GM21360 (cell line): ENCODE measurements at regions not wholly inside any gene's neighbourhood (a gene's known extent, or its start where the extent isn't known, plus 50 kb on each side); places are given as distances from the start of the nearest gene placed in this dataset.
"Not testable (repeated sequence)": the region's sequence is repeated elsewhere in the genome, so short reads cannot be mapped to it uniquely, and the experiment has no call there.

Experiments
- ATAC-seq: cut with Tn5 transposase; IDR thresholded peaks from one replicate; pipeline ENCODE4 v1.9.1; 2021; ENCODE audit warnings: mild to moderate bottlenecking, moderate library complexity; ENCODE audit not compliant: unreplicated experiment

GRCh38 chr12:83779526-83779925 is 1092.8 kb downstream of the TMTC2 start:
- ATAC-seq: no peak

- ATAC-seq: no peak
These were observed 1082.4 kb downstream of the TMTC2 start for GRCh38 chr12:83769151-83769550.

DNA sequence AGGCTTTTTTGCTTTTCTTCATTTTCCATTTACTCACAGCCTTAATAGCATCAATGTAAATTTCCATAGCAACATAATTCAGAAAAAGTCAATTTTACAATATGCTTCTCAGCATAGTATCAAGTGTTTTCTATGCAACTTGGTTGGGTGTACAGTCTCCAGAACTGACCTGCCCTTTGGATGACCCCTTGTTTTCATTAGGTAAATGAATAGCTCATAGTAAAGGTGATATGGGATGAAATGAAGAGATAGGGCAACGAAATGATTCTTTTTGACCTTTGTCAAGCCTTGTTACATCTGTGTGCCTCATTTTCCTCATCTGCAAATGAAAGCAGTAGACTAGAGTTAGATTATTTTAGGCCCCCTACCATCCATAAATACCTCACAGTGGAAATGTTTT is 1081.0 kb downstream of the TMTC2 start:
- ATAC-seq: no peak

DNA sequence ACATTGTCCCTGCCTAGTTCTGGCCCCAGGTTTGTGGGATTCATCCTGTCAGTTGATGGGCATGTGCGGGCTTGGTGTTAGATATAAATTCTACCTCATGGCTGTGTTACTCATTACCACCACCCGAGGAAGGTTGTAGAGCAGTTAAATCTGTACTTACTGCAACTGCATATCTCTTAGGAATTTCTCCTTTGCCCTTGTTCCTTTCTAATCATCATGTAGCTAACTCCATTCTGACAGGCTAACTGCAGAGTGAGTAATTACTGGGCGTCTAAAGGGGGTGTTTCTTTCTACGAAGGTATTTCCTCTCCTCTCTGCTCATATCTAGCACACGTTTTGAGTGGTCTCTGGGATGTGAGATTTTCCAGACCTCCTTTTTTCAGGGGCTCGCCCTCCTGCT is 1076.7 kb downstream of the TMTC2 start:
- no peak for ATAC-seq

- ATAC-seq: no peak
These were observed 1073.2 kb downstream of the TMTC2 start for GRCh38 chr12:83759906-83760305.

GRCh38 chr12:83758888-83759631 is 1072.4 kb downstream of the TMTC2 start:
- ATAC-seq: no peak

DNA sequence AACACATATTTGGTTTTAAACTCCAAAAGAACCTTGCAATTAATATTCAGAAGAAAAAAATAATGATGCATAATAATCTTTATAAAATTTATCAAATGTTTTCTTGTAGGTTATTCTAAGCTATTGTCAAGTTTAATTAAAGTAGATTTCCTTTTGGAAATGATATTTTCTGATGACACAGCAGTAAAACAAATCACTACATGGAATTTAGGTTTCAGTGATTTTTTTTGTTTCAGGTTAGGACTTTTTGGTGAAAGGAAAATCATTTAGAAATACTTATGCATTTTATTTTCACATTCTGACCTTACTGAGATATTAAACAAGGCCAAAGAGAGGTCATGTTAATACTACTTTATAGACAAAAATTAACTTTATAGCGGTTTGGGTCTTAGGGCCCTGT is 1067.2 kb downstream of the TMTC2 start:
- no peak for ATAC-seq

GRCh38 chr12:83753205-83753604 is 1066.5 kb downstream of the TMTC2 start:
- no peak for ATAC-seq

DNA sequence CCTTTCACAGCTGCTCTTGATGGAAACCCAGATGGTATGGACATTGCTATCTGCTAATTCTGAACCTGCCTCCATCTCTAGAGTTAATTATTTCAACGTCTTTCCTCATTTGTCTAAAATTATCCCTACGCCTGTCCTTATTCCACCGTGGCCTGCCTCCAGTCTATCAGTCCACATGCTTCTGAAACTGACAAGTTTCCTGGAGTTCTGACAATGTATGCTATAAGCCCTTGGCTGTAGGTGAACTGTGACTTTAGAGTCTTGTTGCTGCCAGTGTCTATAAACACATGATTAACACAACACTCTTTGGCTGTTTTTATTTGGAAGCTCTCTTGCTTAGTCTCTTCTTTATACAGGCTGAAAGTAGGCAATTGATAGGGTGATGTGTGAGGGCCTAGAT is 1052.9 kb downstream of the TMTC2 start:
- no peak for ATAC-seq

- ATAC-seq: no peak
These were observed 1024.1 kb downstream of the TMTC2 start for GRCh38 chr12:83710851-83711250.

- ATAC-seq: no peak
These were observed 1023.2 kb downstream of the TMTC2 start for GRCh38 chr12:83709899-83710298.

DNA sequence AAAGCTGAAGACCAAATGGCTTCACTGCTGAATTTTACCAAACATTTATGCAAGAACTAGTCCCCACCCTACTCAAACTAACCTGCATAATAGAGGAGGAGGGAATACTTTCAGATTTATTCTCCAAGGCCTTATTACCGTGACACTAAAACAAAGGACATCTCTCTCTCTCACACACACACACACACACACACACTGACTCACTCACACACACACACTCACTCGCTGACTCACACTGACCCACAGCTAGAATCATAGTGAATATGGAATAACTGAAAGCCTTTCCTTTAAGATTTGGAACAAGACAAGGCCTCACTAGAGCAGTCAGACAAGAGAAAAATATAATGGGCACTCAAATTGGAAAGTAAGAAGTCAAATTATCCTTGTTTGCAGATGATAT is 1014.1 kb downstream of the TMTC2 start:
- no peak for ATAC-seq

DNA sequence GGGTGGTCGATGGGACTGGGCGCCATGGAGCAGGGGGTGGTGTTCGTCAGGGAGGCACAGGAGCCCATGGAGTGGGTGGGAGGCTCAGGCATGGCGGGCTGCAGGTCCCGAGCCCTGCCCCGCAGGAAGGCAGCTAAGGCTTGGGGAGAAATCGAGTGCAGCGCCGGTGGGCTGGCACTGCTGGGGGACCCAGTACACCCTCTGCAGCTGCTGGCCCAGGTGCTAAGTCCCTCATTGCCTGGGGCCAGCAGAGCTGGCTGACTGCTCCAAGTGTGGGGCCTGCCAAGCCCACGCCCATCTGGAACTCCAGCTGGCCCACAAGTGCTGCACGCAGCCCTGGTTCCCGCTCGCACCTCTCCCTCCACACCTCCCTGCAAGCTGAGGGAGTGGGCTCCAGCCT is 1009.6 kb downstream of the TMTC2 start:
- ATAC-seq: not testable (repeated sequence)

DNA sequence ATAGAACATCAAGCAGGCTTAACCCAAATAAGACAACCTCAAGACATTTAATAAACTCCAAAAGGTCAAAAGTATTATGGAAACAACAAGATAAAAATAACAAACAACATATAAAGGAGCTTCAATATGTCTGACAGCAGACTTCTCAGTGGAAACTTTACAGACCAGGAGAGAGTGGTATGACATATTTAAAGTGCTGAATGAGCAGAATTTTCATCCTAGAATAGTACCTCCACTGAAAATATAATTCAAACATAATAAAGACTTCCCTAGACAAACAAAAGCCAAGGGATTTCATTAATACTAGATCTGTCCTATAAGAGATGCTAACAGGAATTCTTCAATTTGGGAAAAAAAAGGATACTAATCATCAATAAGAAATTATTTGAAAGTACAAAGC is 1005.0 kb downstream of the TMTC2 start:
- no peak for ATAC-seq

GRCh38 chr12:83690465-83690864 is 1003.8 kb downstream of the TMTC2 start:
- ATAC-seq: no peak

DNA sequence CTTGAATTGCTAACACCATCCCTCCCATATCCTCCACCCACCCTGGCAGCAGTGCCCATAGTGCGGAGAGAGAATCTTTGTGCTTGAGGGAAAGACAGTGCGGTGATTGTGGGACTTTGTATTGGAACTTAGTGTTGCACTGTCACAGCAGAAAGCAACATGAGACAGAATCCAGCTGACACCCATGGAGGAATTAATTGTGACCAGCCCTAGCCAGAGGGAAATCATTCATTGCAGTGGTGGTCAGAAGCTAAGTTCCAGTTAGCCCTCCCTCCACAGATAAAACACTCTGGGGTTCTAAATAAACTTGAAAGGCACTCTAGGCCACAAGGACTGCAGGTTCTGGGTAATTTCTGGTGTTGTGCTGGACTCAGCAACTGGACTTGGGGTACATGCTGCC is 1002.6 kb downstream of the TMTC2 start:
- ATAC-seq: no peak

- ATAC-seq: no peak
These were observed 990.1 kb downstream of the TMTC2 start for GRCh38 chr12:83676781-83677295.

DNA sequence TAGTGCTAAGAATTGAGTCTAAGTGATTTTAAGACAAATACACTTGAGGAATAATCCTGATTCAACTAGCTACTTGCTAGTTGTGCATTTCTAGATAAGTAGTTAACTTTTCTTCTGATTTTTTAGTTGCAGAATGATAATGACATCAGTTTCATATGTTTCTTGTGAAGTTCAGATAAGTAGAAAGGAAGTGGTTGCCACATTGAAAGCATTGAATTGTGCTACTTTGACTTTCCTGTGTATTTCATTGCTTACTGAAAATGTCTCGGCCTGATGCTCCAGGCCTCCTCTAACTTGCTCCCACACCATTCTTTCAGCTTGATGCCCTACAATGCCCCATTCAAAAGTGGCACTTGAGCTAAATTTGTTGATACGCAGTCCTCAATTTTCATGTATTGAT is 980.0 kb downstream of the TMTC2 start:
- no peak for ATAC-seq

- ATAC-seq: no peak
These were observed 979.0 kb downstream of the TMTC2 start for GRCh38 chr12:83665634-83666218.

DNA sequence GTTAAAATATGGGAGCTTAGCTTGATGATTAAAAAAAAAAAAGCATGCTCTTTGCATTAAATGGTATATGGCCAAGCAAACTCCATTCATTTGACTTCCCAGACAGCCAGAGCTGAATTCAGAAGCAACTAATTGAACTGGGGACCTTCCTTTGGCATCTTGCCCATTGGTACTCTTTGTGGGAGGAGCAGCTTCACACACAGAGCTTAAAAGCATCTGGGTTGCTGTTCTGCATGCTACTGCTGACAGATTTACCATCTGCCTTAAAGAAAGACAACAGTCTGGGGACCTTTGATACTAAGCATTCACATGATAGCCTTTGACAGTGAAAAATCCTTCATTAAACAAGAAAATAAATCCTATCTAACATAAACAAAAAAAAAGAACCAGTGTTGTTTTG is 977.9 kb downstream of the TMTC2 start:
- ATAC-seq: no peak

- no peak for ATAC-seq
These were observed 974.1 kb downstream of the TMTC2 start for GRCh38 chr12:83660727-83661358.

DNA sequence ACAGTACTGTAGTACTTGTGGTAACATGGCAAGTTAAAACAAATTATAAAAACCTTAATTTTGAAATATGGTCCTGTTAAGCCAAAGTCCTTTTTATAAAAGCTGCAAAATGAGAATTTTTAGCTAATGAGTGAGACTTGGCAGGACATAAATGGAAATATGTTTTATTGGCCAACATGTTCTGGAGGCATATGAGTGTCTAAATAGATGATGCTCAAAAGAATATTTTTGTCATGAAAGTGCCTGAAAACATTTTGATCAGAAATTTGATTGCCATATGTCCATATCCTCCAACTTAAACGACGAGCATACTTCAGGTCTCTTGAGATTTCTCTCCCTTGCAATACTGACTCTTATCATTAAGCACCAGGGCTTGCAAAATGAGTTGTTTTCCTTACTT is 972.6 kb downstream of the TMTC2 start:
- ATAC-seq: no peak
